IMR-90 (cell line): ENCODE measurements at regions not wholly inside any gene's neighbourhood (a gene's known extent, or its start where the extent isn't known, plus 50 kb on each side); places are given as distances from the start of the nearest gene placed in this dataset.

Experiments used
- ATAC-seq: fragments of 200-7000 bp; cut with Tn5 transposase; 2 replicates; pipeline ENCODE4 v1.9.1; 2020; ENCODE audit warnings: low read depth, mild to moderate bottlenecking, moderate library complexity
- BruUV-seq: library from RNA; stranded (reverse); fragments of 400-500 nt; replicated peaks from 2 replicates; lab custom pipeline; 2021; lab: Mats Ljungman, UMichigan
- CTCF ChIA-PET: fragments of 300-600 bp; formaldehyde crosslinking; extraction: SDS; loops from one replicate; lab custom pipeline; 2021; ENCODE audit warnings: antibody characterized with exemption; lab: Yijun Ruan, JAX
- POLR2A ChIA-PET: fragments of 300-600 bp; sonication (Branson Sonifier 250); formaldehyde crosslinking; loops from one replicate; lab custom pipeline; 2022; ENCODE audit warnings: antibody characterized with exemption; ENCODE audit not compliant: unreplicated experiment; lab: Charles Lee
- DNase-seq: peaks from one replicate; pipeline ENCODE4 v3.0.0; 2013
- H2AFZ ChIP-seq: replicated peaks from 2 replicates; pipeline ENCODE3; 2013; ENCODE audit warnings: low read length, mild to moderate bottlenecking; ENCODE audit not compliant: poor library complexity
- H2AK5ac ChIP-seq: 2 replicates; pipeline ENCODE4 v1.6.1; 2013; ENCODE audit warnings: low read depth, low read length, inconsistent platforms
- H2AK9ac ChIP-seq: replicated peaks from 2 replicates; pipeline ENCODE3; 2013; ENCODE audit warnings: mild to moderate bottlenecking, low read depth, low read length, moderate library complexity; ENCODE audit not compliant: poor library complexity
- H2BK120ac ChIP-seq: 2 replicates; pipeline ENCODE4 v1.6.1; 2013; ENCODE audit warnings: low read depth, low read length, inconsistent platforms
- H2BK15ac ChIP-seq: 3 replicates; pipeline ENCODE4 v1.6.1; 2013; ENCODE audit warnings: low read depth, low read length, inconsistent platforms
- H2BK20ac ChIP-seq: 2 replicates; pipeline ENCODE4 v1.6.1; 2013; ENCODE audit warnings: low read depth, mild to moderate bottlenecking, inconsistent platforms, low read length, moderate library complexity
- H2BK5ac ChIP-seq: 2 replicates; pipeline ENCODE4 v1.6.1; 2013; ENCODE audit warnings: mild to moderate bottlenecking, low read depth, low read length, inconsistent platforms; ENCODE audit not compliant: poor library complexity, severe bottlenecking
- H3K14ac ChIP-seq: replicated peaks from 2 replicates; pipeline ENCODE4 v1.6.1; 2013; ENCODE audit warnings: low read depth, low read length, inconsistent platforms
- H3K18ac ChIP-seq: 2 replicates; pipeline ENCODE4 v1.6.1; 2013; ENCODE audit warnings: low read depth, low read length, control low read depth
- H3K23ac ChIP-seq: 2 replicates; pipeline ENCODE4 v1.6.1; 2013; ENCODE audit warnings: low read depth, low read length, inconsistent platforms
- H3K27ac ChIP-seq: 2 replicates; pipeline ENCODE4 v1.5.1; 2013; ENCODE audit warnings: mild to moderate bottlenecking, control low read depth, low read length; ENCODE audit not compliant: insufficient read depth
- H3K27me3 ChIP-seq: 2 replicates; pipeline ENCODE4 v1.6.1; 2013; ENCODE audit warnings: low read length; ENCODE audit not compliant: control insufficient read depth, insufficient read depth
- H3K36me3 ChIP-seq: 2 replicates; pipeline ENCODE4 v1.6.1; 2013; ENCODE audit warnings: low read length, mixed read lengths; ENCODE audit not compliant: control insufficient read depth, insufficient read depth
- H3K4ac ChIP-seq: 2 replicates; pipeline ENCODE4 v1.6.1; 2013; ENCODE audit warnings: low read depth, low read length, inconsistent platforms
- H3K4me1 ChIP-seq: 2 replicates; pipeline ENCODE4 v1.6.1; 2013; ENCODE audit warnings: low read length, mixed read lengths; ENCODE audit not compliant: control insufficient read depth, insufficient read depth
- H3K4me2 ChIP-seq: 2 replicates; pipeline ENCODE4 v1.6.1; 2013; ENCODE audit warnings: low read depth, mild to moderate bottlenecking, control low read depth, low read length, moderate library complexity
- H3K4me3 ChIP-seq: 2 replicates; pipeline ENCODE4 v1.5.1; 2013; ENCODE audit warnings: low read depth, mild to moderate bottlenecking, control low read depth, low read length, moderate library complexity; ENCODE audit not compliant: insufficient read depth
- H3K56ac ChIP-seq: 2 replicates; pipeline ENCODE4 v1.6.1; 2013; ENCODE audit warnings: low read length, inconsistent platforms; ENCODE audit not compliant: insufficient read depth; ENCODE audit errors: extremely low read depth
- H3K79me1 ChIP-seq, 2 experiments: 2 replicates each; pipeline ENCODE4 v1.6.1; 2013; ENCODE audit warnings: low read length in 2 of 2, inconsistent platforms in 1 of 2, low read depth in 1 of 2
- H3K9ac ChIP-seq: 2 replicates; pipeline ENCODE4 v1.6.1; 2013; ENCODE audit warnings: low read depth, low read length, control low read depth
- H3K9me1 ChIP-seq: 2 replicates; pipeline ENCODE4 v1.6.1; 2013; ENCODE audit warnings: low read length, inconsistent platforms; ENCODE audit not compliant: insufficient read depth
- H3K9me3 ChIP-seq: 2 replicates; pipeline ENCODE4 v1.6.1; 2013; ENCODE audit warnings: low read length; ENCODE audit not compliant: control insufficient read depth, insufficient read depth
- H4K20me1 ChIP-seq: 2 replicates; pipeline ENCODE4 v1.6.1; 2013; ENCODE audit warnings: low read length, inconsistent platforms; ENCODE audit not compliant: insufficient read depth
- H4K5ac ChIP-seq: 2 replicates; pipeline ENCODE4 v1.6.1; 2013; ENCODE audit warnings: mild to moderate bottlenecking, low read depth, low read length, control low read depth
- H4K8ac ChIP-seq, 2 experiments: 2 replicates each; pipeline ENCODE4 v1.6.1; 2013; ENCODE audit warnings: low read depth in 2 of 2, low read length in 2 of 2, control low read depth in 1 of 2, inconsistent platforms in 1 of 2
- H4K91ac ChIP-seq: 2 replicates; pipeline ENCODE4 v1.6.1; 2013; ENCODE audit warnings: low read depth, low read length, inconsistent platforms; ENCODE audit not compliant: insufficient read depth
- MAFK ChIP-seq: IDR thresholded peaks from 2 replicates; pipeline ENCODE4 v1.6.1; 2012; ENCODE audit warnings: low read depth, low read length, improper control_type of control experiment
- MAZ ChIP-seq: IDR thresholded peaks from 2 replicates; pipeline ENCODE4 v1.6.1; 2012; ENCODE audit warnings: low read depth, mild to moderate bottlenecking, low read length, improper control_type of control experiment, moderate library complexity, borderline replicate concordance
- WGBS, 2 experiments: methylation state at CpG; one replicate each; pipeline versions ENCODE4 v1.1.5 to v1.1.7; 2013; ENCODE audit warnings: missing lambda C conversion rate in 2 of 2; ENCODE audit not compliant: insufficient read length in 1 of 2; ENCODE audit errors: extremely low coverage in 2 of 2; 5-methylcytosine and 5-hydroxymethylcytosine counted together
- dilution Hi-C: fragments of 300-500 bp; cut with HindIII; formaldehyde crosslinking; loops from one replicate; pipeline ENCODE4 v1.14.3; 2018; ENCODE audit warnings: low sequenced_read_pairs; ENCODE audit not compliant: unreplicated experiment
- in situ Hi-C: fragments of 300-500 bp; cut with MboI; formaldehyde crosslinking; loops from 3 replicates; pipeline ENCODE4 v1.14.3; 2019; ENCODE audit warnings: low sequenced_read_pairs, inconsistent platforms, mixed read lengths
- intact Hi-C: fragments of 100-400 bp; cut with micrococcal nuclease; formaldehyde crosslinking; loops from 2 replicates; pipeline ENCODE4 v1.10.0; 2022

DNA sequence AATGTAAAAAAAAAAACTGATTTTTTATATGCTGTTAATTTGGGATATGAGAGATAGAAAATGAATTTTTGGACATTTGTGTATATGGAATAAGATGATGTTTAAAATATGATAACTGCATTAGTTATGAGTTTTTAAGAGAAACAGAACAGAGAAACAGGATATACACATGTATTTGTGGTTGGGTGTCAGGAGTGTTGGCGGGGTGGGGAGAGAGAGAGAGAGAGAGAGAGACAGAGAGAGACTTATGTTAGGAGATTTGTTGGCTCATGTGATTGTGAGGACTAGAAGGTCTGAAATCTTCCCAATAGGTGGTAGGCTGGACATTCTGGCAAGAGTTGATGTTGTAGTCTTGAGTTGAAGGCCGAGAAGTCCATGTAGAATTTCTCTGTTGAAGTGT lies 1121.6 kb upstream of the GBE1 start:
- 20% methylated on average over 1 of the region's 2 CpGs; no CpG with 5 or more reads in 1 of the 2 experiments for WGBS, 2 experiments
- H3K4me2 ChIP-seq = no peak overlapping the region
- H3K4me1 ChIP-seq = no peaks in the 10 kb centered on the region
- H3K18ac ChIP-seq = no peak overlapping the region
- ATAC-seq = no peak
- in situ Hi-C loops = no loop called here
- no peak overlapping the region for H2BK120ac ChIP-seq
- no peak overlapping the region for H3K56ac ChIP-seq
- intact Hi-C loops = no loop called here
- no peak overlapping the region for H3K23ac ChIP-seq
- dilution Hi-C loops = no loop called here
- no peak overlapping the region for H4K91ac ChIP-seq
- H4K20me1 ChIP-seq = no peaks in the 10 kb centered on the region
- no peak overlapping the region for H4K5ac ChIP-seq
- no peak overlapping the region for H2AK5ac ChIP-seq
- H2BK5ac ChIP-seq = no peak overlapping the region
- no peaks in the 10 kb centered on the region for H3K9me1 ChIP-seq
- no peak overlapping the region for H3K9ac ChIP-seq
- CTCF ChIA-PET = no interaction called here
- H3K27me3 ChIP-seq = no peaks in the 10 kb centered on the region
- H2BK15ac ChIP-seq = no peak overlapping the region
- no peak overlapping the region for H3K27ac ChIP-seq
- no peaks in the 10 kb centered on the region for H3K36me3 ChIP-seq
- H4K8ac ChIP-seq = no peak overlapping the region
- no peak for DNase-seq
- H2AK9ac ChIP-seq = no peak overlapping the region
- H2AFZ ChIP-seq = no peak overlapping the region
- POLR2A ChIA-PET = no interaction called here
- TF ChIP-seq MAFK (no peak), MAZ (no peak)
- 0 out of 2 replicates have a peak, but pooled peaks cover 1% of the 10 kb centered on the region for H3K9me3 ChIP-seq
- H3K79me1 ChIP-seq = no peaks in the 10 kb centered on the region
- no peak overlapping the region for H3K4me3 ChIP-seq
- H3K4ac ChIP-seq = no peak overlapping the region
- BruUV-seq = no TSS peak
- no peak overlapping the region for H2BK20ac ChIP-seq
- H3K14ac ChIP-seq = no peak overlapping the region
